ENCODE measurements at regions not wholly inside any gene's neighbourhood (a gene's known extent, or its start where the extent isn't known, plus 50 kb on each side); places are given as distances from the start of the nearest gene placed in this dataset.
"Not testable (repeated sequence)": the region's sequence is repeated elsewhere in the genome, so short reads cannot be mapped to it uniquely, and the experiment has no call there.

- H3K36me3 Mint-ChIP-seq (ENCODE audit: low read depth) = no peaks in the 10 kb centered on the region
- H3K9me3 Mint-ChIP-seq (ENCODE audit: insufficient read depth) = peaks cover 43% of the 10 kb centered on the region
- no peaks in the 10 kb centered on the region for H3K4me1 Mint-ChIP-seq (ENCODE audit: low read depth)
- DNase-seq (no peak), ATAC-seq (no peak)
- H3K27me3 Mint-ChIP-seq (ENCODE audit: low read depth) = no peaks in the 10 kb centered on the region
- POLR2A ChIA-PET = no interaction called here
- H3K27ac Mint-ChIP-seq = no peak overlapping the region
- H3K4me3 Mint-ChIP-seq = no peak overlapping the region
- CTCF ChIA-PET = no interaction called here
These were observed 642.3 kb upstream of the TMPRSS15 start for GRCh38 chr21:19045876-19046275.

GRCh38 chr21:19048098-19048672, 644.6 kb upstream of the TMPRSS15 start:
- Mint-ChIP-seq H3K27me3 (ENCODE audit: low read depth) (no peaks in the 10 kb centered on the region), H3K4me1 (ENCODE audit: low read depth) (no peaks in the 10 kb centered on the region), H3K36me3 (ENCODE audit: low read depth) (no peaks in the 10 kb centered on the region), H3K9me3 (ENCODE audit: insufficient read depth) (peaks cover 33% of the 10 kb centered on the region), H3K27ac (no peak overlapping the region), H3K4me3 (no peak overlapping the region)
- DNase-seq = no peak
- ATAC-seq = no peak
- ChIA-PET POLR2A (no interaction called here), CTCF (no interaction called here)

- H3K27ac Mint-ChIP-seq = no peak overlapping the region
- H3K4me3 Mint-ChIP-seq = no peak overlapping the region
- H3K9me3 Mint-ChIP-seq (ENCODE audit: insufficient read depth) = peaks cover 28% of the 10 kb centered on the region
- no peaks in the 10 kb centered on the region for H3K27me3 Mint-ChIP-seq (ENCODE audit: low read depth)
- DNase-seq = no peak
- POLR2A ChIA-PET = no interaction called here
- CTCF ChIA-PET = no interaction called here
- H3K4me1 Mint-ChIP-seq (ENCODE audit: low read depth) = no peaks in the 10 kb centered on the region
- no peaks in the 10 kb centered on the region for H3K36me3 Mint-ChIP-seq (ENCODE audit: low read depth)
- ATAC-seq = no peak
These were observed 646.0 kb upstream of the TMPRSS15 start for GRCh38 chr21:19049567-19049966.

- POLR2A ChIA-PET = no interaction called here
- H3K4me3 Mint-ChIP-seq = no peak overlapping the region
- no peak overlapping the region for H3K27ac Mint-ChIP-seq
These were observed 661.6 kb upstream of the TMPRSS15 start for GRCh38 chr21:19065164-19065563.

GRCh38 chr21:19076031-19076430, 672.4 kb upstream of the TMPRSS15 start:
- no peaks in the 10 kb centered on the region for H3K4me1 Mint-ChIP-seq (ENCODE audit: low read depth)
- no peaks in the 10 kb centered on the region for H3K36me3 Mint-ChIP-seq (ENCODE audit: low read depth)
- ATAC-seq = no peak
- no peak overlapping the region for H3K27ac Mint-ChIP-seq
- H3K27me3 Mint-ChIP-seq (ENCODE audit: low read depth) = no peaks in the 10 kb centered on the region
- no peak overlapping the region for H3K4me3 Mint-ChIP-seq
- DNase-seq = no peak
- CTCF ChIA-PET = no interaction called here
- POLR2A ChIA-PET = no interaction called here
- peaks cover 24% of the 10 kb centered on the region for H3K9me3 Mint-ChIP-seq (ENCODE audit: insufficient read depth)

More at GRCh38 chr21:19065164-19065563, 661.6 kb upstream of the TMPRSS15 start:
- Mint-ChIP-seq H3K4me1 (ENCODE audit: low read depth) (no peaks in the 10 kb centered on the region), H3K27me3 (ENCODE audit: low read depth) (no peaks in the 10 kb centered on the region), H3K9me3 (ENCODE audit: insufficient read depth) (peaks cover 5% of the 10 kb centered on the region), H3K36me3 (ENCODE audit: low read depth) (no peaks in the 10 kb centered on the region)
- DNase-seq (no peak), ATAC-seq (no peak)
- CTCF ChIA-PET = no interaction called here

- peaks cover 24% of the 10 kb centered on the region for H3K9me3 Mint-ChIP-seq (ENCODE audit: insufficient read depth)
- POLR2A ChIA-PET = no interaction called here
- no peak overlapping the region for H3K4me3 Mint-ChIP-seq
- no peak for ATAC-seq
- CTCF ChIA-PET = no interaction called here
- H3K36me3 Mint-ChIP-seq (ENCODE audit: low read depth) = no peaks in the 10 kb centered on the region
- no peaks in the 10 kb centered on the region for H3K27me3 Mint-ChIP-seq (ENCODE audit: low read depth)
- DNase-seq = no peak
- no peaks in the 10 kb centered on the region for H3K4me1 Mint-ChIP-seq (ENCODE audit: low read depth)
- no peak overlapping the region for H3K27ac Mint-ChIP-seq
These were observed 706.1 kb upstream of the TMPRSS15 start for GRCh38 chr21:19109694-19110093.

- ATAC-seq; POLR2A ChIA-PET; H3K4me3 Mint-ChIP-seq; DNase-seq; CTCF ChIA-PET; H3K27me3 Mint-ChIP-seq (ENCODE audit: low read depth); H3K4me1 Mint-ChIP-seq (ENCODE audit: low read depth); H3K27ac Mint-ChIP-seq; H3K9me3 Mint-ChIP-seq (ENCODE audit: insufficient read depth); H3K36me3 Mint-ChIP-seq (ENCODE audit: low read depth): not testable (repeated sequence)
These were observed 715.7 kb upstream of the TMPRSS15 start for GRCh38 chr21:19119259-19119658.

- H3K36me3 Mint-ChIP-seq (ENCODE audit: low read depth) = no peaks in the 10 kb centered on the region
- H3K27ac Mint-ChIP-seq = no peak overlapping the region
- H3K4me1 Mint-ChIP-seq (ENCODE audit: low read depth) = no peaks in the 10 kb centered on the region
- POLR2A ChIA-PET = no interaction called here
- H3K9me3 Mint-ChIP-seq (ENCODE audit: insufficient read depth) = peaks cover 12% of the 10 kb centered on the region
- CTCF ChIA-PET = no interaction called here
- no peak for DNase-seq
- no peaks in the 10 kb centered on the region for H3K27me3 Mint-ChIP-seq (ENCODE audit: low read depth)
- ATAC-seq = no peak
- H3K4me3 Mint-ChIP-seq = no peak overlapping the region
These were observed 717.0 kb upstream of the TMPRSS15 start for GRCh38 chr21:19120591-19120990.

GRCh38 chr21:19122356-19122755, 718.8 kb upstream of the TMPRSS15 start:
- ChIA-PET POLR2A (no interaction called here), CTCF (no interaction called here)
- no peaks in the 10 kb centered on the region for H3K27me3 Mint-ChIP-seq (ENCODE audit: low read depth)
- ATAC-seq (no peak), DNase-seq (no peak)
- no peaks in the 10 kb centered on the region for H3K36me3 Mint-ChIP-seq (ENCODE audit: low read depth)
- H3K4me1 Mint-ChIP-seq (ENCODE audit: low read depth) = no peaks in the 10 kb centered on the region
- H3K4me3 Mint-ChIP-seq = no peak overlapping the region
- no peak overlapping the region for H3K27ac Mint-ChIP-seq
- peaks cover 12% of the 10 kb centered on the region for H3K9me3 Mint-ChIP-seq (ENCODE audit: insufficient read depth)

- Mint-ChIP-seq H3K9me3 (ENCODE audit: insufficient read depth) (peaks cover 12% of the 10 kb centered on the region), H3K27me3 (ENCODE audit: low read depth) (no peaks in the 10 kb centered on the region), H3K4me1 (ENCODE audit: low read depth) (no peaks in the 10 kb centered on the region), H3K27ac (no peak overlapping the region), H3K4me3 (no peak overlapping the region), H3K36me3 (ENCODE audit: low read depth) (no peaks in the 10 kb centered on the region)
- ChIA-PET CTCF (no interaction called here), POLR2A (no interaction called here)
- DNase-seq (no peak), ATAC-seq (no peak)
These were observed 719.5 kb upstream of the TMPRSS15 start for GRCh38 chr21:19123053-19123452.

GRCh38 chr21:19123525-19123924, 719.9 kb upstream of the TMPRSS15 start:
- no peak overlapping the region for H3K4me3 Mint-ChIP-seq
- ChIA-PET POLR2A (no interaction called here), CTCF (no interaction called here)
- H3K4me1 Mint-ChIP-seq (ENCODE audit: low read depth) = no peaks in the 10 kb centered on the region
- H3K36me3 Mint-ChIP-seq (ENCODE audit: low read depth) = no peaks in the 10 kb centered on the region
- H3K9me3 Mint-ChIP-seq (ENCODE audit: insufficient read depth) = peaks cover 12% of the 10 kb centered on the region
- DNase-seq (no peak), ATAC-seq (no peak)
- no peak overlapping the region for H3K27ac Mint-ChIP-seq
- H3K27me3 Mint-ChIP-seq (ENCODE audit: low read depth) = no peaks in the 10 kb centered on the region

- no peaks in the 10 kb centered on the region for H3K27me3 Mint-ChIP-seq (ENCODE audit: low read depth)
- H3K4me1 Mint-ChIP-seq (ENCODE audit: low read depth) = no peaks in the 10 kb centered on the region
- ATAC-seq (no peak), DNase-seq (no peak)
- H3K9me3 Mint-ChIP-seq (ENCODE audit: insufficient read depth) = peaks cover 12% of the 10 kb centered on the region
- no peak overlapping the region for H3K27ac Mint-ChIP-seq
- H3K4me3 Mint-ChIP-seq = no peak overlapping the region
- ChIA-PET CTCF (no interaction called here), POLR2A (no interaction called here)
- no peaks in the 10 kb centered on the region for H3K36me3 Mint-ChIP-seq (ENCODE audit: low read depth)
These were observed 721.1 kb upstream of the TMPRSS15 start for GRCh38 chr21:19124691-19125090.

- no peak overlapping the region for H3K4me3 Mint-ChIP-seq
- POLR2A ChIA-PET = no interaction called here
These were observed 726.9 kb upstream of the TMPRSS15 start for GRCh38 chr21:19130379-19131028.

More at GRCh38 chr21:19130379-19131028, 726.9 kb upstream of the TMPRSS15 start:
- Mint-ChIP-seq H3K4me1 (ENCODE audit: low read depth) (no peaks in the 10 kb centered on the region), H3K27ac (no peak overlapping the region), H3K36me3 (ENCODE audit: low read depth) (no peaks in the 10 kb centered on the region), H3K9me3 (ENCODE audit: insufficient read depth) (no peaks in the 10 kb centered on the region), H3K27me3 (ENCODE audit: low read depth) (no peaks in the 10 kb centered on the region)
- ATAC-seq = no peak
- no peak for DNase-seq
- CTCF ChIA-PET = no interaction called here
